Neural progenitor cell (in vitro differentiated cells): ENCODE measurements at regions not wholly inside any gene's neighbourhood (a gene's known extent, or its start where the extent isn't known, plus 50 kb on each side); places are given as distances from the start of the nearest gene placed in this dataset.

Source experiments
- EZH2phosphoT487 ChIP-seq: fragments of 200-600 bp; sonication (generic); IDR thresholded peaks from 2 replicates; pipeline ENCODE4 v1.6.1; 2017; ENCODE audit warnings: antibody characterized with exemption
- TF ChIP-seq, protein P1 (sequence below): fragments of 200-600 bp; sonication (generic); IDR thresholded peaks from 2 replicates; pipeline ENCODE4 v1.5.1; 2017; ENCODE audit warnings: antibody characterized with exemption, mild to moderate bottlenecking

DNA sequence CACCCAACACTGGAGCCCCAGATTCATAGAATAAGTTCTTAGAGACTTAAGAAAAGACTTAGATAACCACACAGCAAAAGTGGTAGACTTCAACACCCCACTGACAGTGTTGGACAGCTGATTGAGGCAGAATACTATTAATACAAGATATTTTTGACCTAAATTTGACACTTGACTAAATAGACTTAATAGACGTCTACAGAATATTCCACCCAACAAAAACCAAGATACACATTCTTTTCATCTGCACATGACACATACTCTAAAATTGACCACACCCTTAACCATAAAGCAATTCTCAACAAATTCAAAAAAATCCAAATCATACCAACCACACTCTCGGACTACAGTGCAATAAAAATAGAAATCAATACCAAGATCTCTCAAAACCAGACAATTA lies 179.8 kb upstream of the TPM1 start:
- TF ChIP-seq EZH2phosphoT487: no peak
- TF ChIP-seq, protein P1, sequence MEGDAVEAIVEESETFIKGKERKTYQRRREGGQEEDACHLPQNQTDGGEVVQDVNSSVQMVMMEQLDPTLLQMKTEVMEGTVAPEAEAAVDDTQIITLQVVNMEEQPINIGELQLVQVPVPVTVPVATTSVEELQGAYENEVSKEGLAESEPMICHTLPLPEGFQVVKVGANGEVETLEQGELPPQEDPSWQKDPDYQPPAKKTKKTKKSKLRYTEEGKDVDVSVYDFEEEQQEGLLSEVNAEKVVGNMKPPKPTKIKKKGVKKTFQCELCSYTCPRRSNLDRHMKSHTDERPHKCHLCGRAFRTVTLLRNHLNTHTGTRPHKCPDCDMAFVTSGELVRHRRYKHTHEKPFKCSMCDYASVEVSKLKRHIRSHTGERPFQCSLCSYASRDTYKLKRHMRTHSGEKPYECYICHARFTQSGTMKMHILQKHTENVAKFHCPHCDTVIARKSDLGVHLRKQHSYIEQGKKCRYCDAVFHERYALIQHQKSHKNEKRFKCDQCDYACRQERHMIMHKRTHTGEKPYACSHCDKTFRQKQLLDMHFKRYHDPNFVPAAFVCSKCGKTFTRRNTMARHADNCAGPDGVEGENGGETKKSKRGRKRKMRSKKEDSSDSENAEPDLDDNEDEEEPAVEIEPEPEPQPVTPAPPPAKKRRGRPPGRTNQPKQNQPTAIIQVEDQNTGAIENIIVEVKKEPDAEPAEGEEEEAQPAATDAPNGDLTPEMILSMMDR: no peak
